ENCODE measurements at regions not wholly inside any gene's neighbourhood (a gene's known extent, or its start where the extent isn't known, plus 50 kb on each side); places are given as distances from the start of the nearest gene placed in this dataset.

DNA sequence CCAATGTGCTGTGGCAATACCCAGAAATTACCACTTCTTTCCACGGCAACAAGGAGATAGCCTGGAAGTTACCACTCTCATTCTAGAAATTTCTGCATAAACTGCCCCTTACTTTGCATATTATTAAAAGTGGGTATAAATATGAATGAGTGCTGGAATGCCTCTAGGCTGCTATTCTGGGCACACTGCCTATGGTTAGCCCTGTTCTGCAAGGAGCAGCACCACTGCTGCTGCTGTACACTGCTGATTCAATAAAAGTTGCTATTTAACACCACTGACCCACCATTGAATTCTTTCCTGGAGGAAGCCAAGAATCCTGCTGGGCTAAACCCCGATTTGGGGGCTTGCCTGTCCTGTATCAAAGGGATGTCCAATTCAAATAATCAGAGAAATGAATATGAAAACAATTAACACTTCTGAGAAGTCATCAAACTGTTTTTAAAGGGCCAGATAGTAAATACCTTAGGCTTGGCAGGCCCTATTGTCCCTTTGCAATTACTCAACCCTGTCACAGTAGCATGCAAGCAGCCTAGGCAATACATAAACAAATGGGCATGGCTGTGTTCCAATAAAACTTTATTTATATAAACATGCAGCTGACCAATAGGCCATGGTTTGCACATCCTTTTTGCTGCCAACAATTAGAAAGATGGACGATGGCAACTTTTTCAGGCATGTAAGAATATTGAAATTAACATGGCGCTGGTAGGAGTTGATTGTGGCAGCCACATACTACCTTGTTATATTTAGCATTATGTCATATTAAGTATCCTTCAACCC lies 369.4 kb upstream of the B3GALT2 start:
- no peak for DNase-seq (ENCODE audit: low spot score)

- no peak for DNase-seq (ENCODE audit: low spot score)
These were observed 367.2 kb upstream of the B3GALT2 start for GRCh38 chr1:193553564-193553963.

DNA sequence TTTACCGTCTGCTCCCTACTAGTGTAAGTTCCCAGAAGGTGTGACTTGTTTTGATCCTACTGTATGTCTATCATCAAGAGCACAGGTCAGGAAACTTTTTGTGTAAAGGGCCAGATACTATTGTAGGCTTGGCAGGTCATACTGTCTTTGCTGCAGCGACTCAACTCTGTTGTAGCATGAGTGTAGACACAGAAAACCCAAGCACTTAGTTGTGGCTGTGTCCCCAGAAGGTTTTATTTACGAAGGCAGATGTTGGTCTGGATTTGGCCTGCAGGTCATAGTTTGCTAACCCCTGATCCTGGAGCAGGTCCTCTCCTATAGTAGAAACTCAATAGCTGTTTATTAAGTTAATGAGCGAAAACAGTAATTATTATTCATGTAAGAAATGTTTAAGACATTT lies 365.9 kb upstream of the B3GALT2 start:
- no peak for DNase-seq (ENCODE audit: low spot score)

DNA sequence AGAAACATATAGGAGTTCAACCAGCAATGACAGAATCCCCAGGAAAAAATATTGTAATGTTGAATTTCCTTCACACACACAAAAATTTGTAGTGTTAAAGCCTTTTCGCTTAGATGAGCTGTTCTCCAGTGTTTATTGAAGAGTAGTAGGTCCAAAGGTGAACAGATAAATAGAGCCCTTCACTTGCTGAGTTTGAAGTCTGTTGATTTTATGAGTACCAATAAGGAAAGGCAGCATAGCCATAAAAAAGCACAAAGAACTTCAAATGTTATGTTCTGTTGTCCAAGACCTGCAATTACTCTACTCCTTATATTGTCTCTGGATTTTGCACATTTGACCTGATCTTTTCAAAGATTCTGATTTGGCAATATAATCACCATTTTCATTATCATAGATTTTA lies 362.7 kb upstream of the B3GALT2 start:
- no peak for DNase-seq (ENCODE audit: low spot score)

DNA sequence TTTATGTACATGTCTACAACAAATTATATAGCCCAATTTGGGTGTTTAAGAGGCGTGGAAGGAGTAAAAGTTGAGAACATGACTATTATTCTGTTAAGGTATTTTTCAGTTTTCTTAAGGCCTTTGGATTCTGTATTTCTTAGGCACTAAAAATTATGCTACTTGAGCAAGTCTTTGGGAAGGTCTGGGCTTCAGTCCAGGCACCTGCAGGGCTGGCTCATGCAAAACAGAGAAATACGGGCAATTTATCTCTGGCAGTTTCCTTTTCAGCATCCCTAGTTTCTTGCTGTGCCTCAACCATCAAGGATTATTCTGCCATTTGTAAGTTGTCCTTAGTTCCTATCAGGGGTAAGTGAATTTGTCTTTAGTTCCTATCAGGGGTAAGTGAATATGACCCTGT lies 358.8 kb upstream of the B3GALT2 start:
- no peak for DNase-seq (ENCODE audit: low spot score)

DNA sequence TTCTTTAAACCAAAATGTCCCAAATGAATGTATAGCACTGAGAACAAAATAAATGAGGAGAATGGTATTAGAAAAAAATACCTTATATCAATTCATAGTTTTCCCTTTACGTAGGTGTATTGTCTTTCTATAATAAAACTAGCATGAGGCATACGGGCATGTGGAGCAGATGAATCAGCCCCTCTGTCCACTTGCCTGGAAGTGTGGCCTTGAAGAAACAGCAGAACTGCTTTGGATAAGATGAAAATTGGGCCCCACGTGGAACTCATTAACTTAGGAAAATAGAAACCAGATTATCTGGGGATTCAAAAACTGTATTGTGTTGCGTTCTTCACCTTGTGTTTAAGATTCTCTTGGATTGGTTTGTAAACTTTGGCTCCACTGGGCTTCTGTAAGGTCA lies 356.8 kb upstream of the B3GALT2 start:
- DNase-seq (ENCODE audit: low spot score) = no peak

GRCh38 chr1:193542690-193543089 lies 356.3 kb upstream of the B3GALT2 start:
- DNase-seq (ENCODE audit: low spot score) = no peak

GRCh38 chr1:193540511-193540910 lies 354.1 kb upstream of the B3GALT2 start:
- no peak for DNase-seq (ENCODE audit: low spot score)

- DNase-seq (ENCODE audit: low spot score) = no peak
These were observed 353.5 kb upstream of the B3GALT2 start for GRCh38 chr1:193539731-193540459.

GRCh38 chr1:193538680-193539079 lies 352.3 kb upstream of the B3GALT2 start:
- DNase-seq (ENCODE audit: low spot score) = no peak

GRCh38 chr1:193538003-193538354 lies 351.6 kb upstream of the B3GALT2 start:
- DNase-seq (ENCODE audit: low spot score) = no peak

- DNase-seq (ENCODE audit: low spot score) = no peak
These were observed 351.0 kb upstream of the B3GALT2 start for GRCh38 chr1:193537266-193538002.

GRCh38 chr1:193533853-193534252 lies 347.4 kb upstream of the B3GALT2 start:
- DNase-seq (ENCODE audit: low spot score) = no peak

- DNase-seq (ENCODE audit: low spot score) = no peak
These were observed 339.7 kb upstream of the B3GALT2 start for GRCh38 chr1:193525917-193526710.

DNA sequence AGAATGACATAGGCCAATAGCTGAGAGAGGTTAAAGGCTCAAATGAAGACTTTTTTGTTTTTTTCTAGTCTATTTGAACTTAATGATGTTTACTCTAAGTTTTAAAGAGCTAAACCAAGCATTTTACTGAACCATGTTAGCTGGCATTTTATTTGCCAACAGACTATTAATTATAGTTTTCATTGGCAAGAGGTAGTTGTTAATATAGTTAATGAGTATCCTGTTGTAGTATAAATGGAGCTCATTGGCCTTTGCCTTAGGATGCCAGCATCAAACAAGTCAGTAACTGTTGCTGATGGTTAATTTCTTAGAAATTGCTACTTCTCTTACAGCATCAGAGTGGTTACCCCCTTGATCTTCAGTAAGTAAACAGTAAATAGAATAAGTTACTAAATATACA lies 339.0 kb upstream of the B3GALT2 start:
- DNase-seq (ENCODE audit: low spot score) = no peak

- DNase-seq (ENCODE audit: low spot score) = no peak
These were observed 338.2 kb upstream of the B3GALT2 start for GRCh38 chr1:193524616-193525015.

GRCh38 chr1:193524021-193524420 lies 337.6 kb upstream of the B3GALT2 start:
- no peak for DNase-seq (ENCODE audit: low spot score)

DNA sequence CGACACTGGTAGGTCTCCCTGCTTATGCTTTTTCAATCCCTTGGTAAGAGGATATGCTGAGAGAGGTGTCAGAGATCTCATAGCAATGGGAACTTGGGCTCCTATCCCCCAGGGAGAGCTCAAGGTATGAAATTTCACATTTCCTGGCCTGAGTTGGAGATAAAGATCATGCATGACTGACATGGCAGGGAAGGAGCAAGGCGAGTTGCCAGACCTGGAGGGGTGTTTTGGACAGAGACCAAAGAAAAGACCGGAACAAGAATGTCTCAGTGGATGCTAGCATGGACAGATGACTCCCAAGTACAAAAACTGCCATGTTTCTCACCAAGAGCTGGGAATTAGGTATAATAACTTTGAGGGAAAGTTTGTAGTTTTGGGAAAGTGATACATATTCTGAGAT lies 334.1 kb upstream of the B3GALT2 start:
- DNase-seq (ENCODE audit: low spot score) = no peak

DNA sequence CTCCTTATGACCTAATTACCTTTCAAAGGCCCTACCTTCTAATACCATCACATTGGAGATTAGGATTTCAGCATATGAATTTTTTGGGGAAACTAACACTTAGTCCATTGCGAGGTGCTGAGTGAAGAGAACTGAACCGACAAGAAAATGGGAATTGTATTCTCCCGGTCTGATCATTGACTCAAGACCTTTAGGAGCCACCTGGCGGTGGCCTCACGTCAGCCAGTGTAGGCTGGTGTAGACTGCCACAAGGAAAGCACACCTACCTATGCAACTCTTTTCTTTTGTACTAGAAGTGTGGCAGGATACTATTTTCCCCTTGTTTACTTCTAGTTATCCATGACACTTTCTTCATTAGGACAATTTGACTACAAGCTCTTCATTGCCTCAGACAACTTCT lies 333.5 kb upstream of the B3GALT2 start:
- no peak for DNase-seq (ENCODE audit: low spot score)

GRCh38 chr1:193516755-193517388 lies 330.5 kb upstream of the B3GALT2 start:
- DNase-seq (ENCODE audit: low spot score) = no peak

DNA sequence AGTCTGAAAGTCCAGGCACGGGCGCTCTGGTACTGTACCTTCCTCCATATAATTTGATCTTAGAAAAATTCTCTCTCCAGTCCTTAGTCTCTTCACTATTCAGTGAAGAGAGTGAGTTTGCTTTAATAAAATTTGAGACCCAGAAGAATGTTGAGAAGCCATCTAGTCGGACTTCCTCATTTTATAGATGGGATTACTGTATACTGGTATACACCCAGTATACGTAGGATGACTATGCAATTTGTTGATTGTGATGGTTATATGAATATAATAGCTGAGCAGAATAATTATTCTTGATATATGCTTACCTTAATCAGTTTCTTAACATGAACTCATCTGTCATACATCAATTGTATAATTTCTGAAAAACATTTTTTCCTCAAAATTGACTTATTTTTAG lies 328.0 kb upstream of the B3GALT2 start:
- no peak for DNase-seq (ENCODE audit: low spot score)

DNA sequence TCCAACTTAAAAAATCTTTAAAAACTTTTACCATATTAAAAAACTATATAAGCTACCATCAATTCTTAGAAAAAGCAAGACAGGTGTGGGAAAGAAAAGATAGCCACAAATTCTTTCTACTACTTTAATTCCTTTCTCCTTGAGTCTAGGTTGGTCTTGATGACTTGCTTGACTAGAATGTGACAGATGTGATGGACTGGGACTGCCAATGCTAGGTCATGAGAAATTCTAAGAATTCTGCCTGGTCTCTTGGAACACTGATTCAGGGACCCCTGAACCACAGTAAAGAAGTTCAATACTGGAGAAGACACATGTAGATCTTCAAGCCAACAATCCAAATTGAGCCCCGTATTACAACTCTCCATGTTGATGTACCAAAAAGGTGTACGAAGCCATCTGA lies 326.6 kb upstream of the B3GALT2 start:
- no peak for DNase-seq (ENCODE audit: low spot score)
